ENCODE measurements at regions not wholly inside any gene's neighbourhood (a gene's known extent, or its start where the extent isn't known, plus 50 kb on each side); places are given as distances from the start of the nearest gene placed in this dataset.

DNA sequence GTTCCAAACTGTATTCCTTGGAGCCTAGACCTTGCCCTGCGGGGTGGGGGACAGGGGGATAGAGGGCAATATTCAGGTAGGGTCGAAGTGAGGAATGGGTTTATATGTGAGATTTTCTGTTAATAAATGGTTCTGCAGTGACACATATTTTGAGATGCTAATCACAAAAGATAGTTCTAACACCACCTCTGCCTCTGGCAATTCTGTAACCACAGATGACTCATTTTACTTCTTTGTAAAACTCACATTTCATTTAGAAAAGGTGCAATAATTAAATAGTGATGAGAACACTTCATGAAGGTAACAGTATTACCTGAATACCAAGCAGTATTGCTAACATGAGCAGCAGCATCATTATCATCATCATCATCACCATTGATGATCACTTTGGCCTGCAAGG is 306.6 kb downstream of the SUCLG1 start (continued):
- TF ChIP-seq ETV6 (conservative IDR thresholded peaks at IDR 0.05 in 1 of 2, IDR thresholded peaks at IDR 0.05 in 1 of 2; ENCODE audit: borderline replicate concordance in 1 of 2, low read depth in 1 of 2), result no peak
- no peak for TF ChIP-seq ZSCAN29 (IDR thresholded peaks at IDR 0.05)
- TF ChIP-seq, protein P1, sequence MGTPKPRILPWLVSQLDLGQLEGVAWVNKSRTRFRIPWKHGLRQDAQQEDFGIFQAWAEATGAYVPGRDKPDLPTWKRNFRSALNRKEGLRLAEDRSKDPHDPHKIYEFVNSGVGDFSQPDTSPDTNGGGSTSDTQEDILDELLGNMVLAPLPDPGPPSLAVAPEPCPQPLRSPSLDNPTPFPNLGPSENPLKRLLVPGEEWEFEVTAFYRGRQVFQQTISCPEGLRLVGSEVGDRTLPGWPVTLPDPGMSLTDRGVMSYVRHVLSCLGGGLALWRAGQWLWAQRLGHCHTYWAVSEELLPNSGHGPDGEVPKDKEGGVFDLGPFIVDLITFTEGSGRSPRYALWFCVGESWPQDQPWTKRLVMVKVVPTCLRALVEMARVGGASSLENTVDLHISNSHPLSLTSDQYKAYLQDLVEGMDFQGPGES (IDR thresholded peaks at IDR 0.05), result no peak
- no peak for TF ChIP-seq NRF1 (conservative IDR thresholded peaks at IDR 0.05; ENCODE audit: low read depth, low read length)
- TF ChIP-seq, protein P2, sequence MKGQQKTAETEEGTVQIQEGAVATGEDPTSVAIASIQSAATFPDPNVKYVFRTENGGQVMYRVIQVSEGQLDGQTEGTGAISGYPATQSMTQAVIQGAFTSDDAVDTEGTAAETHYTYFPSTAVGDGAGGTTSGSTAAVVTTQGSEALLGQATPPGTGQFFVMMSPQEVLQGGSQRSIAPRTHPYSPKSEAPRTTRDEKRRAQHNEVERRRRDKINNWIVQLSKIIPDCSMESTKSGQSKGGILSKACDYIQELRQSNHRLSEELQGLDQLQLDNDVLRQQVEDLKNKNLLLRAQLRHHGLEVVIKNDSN (IDR thresholded peaks at IDR 0.05; ENCODE audit: borderline replicate concordance, extremely low read length, insufficient read depth, low read depth, low read length), result no peak
- TF ChIP-seq, protein P3, sequence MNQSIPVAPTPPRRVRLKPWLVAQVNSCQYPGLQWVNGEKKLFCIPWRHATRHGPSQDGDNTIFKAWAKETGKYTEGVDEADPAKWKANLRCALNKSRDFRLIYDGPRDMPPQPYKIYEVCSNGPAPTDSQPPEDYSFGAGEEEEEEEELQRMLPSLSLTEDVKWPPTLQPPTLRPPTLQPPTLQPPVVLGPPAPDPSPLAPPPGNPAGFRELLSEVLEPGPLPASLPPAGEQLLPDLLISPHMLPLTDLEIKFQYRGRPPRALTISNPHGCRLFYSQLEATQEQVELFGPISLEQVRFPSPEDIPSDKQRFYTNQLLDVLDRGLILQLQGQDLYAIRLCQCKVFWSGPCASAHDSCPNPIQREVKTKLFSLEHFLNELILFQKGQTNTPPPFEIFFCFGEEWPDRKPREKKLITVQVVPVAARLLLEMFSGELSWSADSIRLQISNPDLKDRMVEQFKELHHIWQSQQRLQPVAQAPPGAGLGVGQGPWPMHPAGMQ (IDR thresholded peaks at IDR 0.05; ENCODE audit: borderline replicate concordance), result no peak
- no peak for TF ChIP-seq RFX5 (IDR thresholded peaks at IDR 0.05; ENCODE audit: low read depth, low read length)
- TF ChIP-seq, protein P4, sequence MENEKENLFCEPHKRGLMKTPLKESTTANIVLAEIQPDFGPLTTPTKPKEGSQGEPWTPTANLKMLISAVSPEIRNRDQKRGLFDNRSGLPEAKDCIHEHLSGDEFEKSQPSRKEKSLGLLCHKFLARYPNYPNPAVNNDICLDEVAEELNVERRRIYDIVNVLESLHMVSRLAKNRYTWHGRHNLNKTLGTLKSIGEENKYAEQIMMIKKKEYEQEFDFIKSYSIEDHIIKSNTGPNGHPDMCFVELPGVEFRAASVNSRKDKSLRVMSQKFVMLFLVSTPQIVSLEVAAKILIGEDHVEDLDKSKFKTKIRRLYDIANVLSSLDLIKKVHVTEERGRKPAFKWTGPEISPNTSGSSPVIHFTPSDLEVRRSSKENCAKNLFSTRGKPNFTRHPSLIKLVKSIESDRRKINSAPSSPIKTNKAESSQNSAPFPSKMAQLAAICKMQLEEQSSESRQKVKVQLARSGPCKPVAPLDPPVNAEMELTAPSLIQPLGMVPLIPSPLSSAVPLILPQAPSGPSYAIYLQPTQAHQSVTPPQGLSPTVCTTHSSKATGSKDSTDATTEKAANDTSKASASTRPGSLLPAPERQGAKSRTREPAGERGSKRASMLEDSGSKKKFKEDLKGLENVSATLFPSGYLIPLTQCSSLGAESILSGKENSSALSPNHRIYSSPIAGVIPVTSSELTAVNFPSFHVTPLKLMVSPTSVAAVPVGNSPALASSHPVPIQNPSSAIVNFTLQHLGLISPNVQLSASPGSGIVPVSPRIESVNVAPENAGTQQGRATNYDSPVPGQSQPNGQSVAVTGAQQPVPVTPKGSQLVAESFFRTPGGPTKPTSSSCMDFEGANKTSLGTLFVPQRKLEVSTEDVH (IDR thresholded peaks at IDR 0.05; ENCODE audit: low read depth, partially characterized antibody), result no peak
- TF ChIP-seq, protein P5, sequence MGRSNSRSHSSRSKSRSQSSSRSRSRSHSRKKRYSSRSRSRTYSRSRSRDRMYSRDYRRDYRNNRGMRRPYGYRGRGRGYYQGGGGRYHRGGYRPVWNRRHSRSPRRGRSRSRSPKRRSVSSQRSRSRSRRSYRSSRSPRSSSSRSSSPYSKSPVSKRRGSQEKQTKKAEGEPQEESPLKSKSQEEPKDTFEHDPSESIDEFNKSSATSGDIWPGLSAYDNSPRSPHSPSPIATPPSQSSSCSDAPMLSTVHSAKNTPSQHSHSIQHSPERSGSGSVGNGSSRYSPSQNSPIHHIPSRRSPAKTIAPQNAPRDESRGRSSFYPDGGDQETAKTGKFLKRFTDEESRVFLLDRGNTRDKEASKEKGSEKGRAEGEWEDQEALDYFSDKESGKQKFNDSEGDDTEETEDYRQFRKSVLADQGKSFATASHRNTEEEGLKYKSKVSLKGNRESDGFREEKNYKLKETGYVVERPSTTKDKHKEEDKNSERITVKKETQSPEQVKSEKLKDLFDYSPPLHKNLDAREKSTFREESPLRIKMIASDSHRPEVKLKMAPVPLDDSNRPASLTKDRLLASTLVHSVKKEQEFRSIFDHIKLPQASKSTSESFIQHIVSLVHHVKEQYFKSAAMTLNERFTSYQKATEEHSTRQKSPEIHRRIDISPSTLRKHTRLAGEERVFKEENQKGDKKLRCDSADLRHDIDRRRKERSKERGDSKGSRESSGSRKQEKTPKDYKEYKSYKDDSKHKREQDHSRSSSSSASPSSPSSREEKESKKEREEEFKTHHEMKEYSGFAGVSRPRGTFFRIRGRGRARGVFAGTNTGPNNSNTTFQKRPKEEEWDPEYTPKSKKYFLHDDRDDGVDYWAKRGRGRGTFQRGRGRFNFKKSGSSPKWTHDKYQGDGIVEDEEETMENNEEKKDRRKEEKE (IDR thresholded peaks at IDR 0.05), result no peak
- TF ChIP-seq BHLHE40 (IDR thresholded peaks at IDR 0.05; ENCODE audit: borderline replicate concordance in 1 of 2, low read depth in 2 of 2, low read length in 1 of 2), result no peak
- no peak for TF ChIP-seq ZNF217 (IDR thresholded peaks at IDR 0.05)
